ENCODE measurements at regions not wholly inside any gene's neighbourhood (a gene's known extent, or its start where the extent isn't known, plus 50 kb on each side); places are given as distances from the start of the nearest gene placed in this dataset.

- TF ChIP-seq SMC3 (IDR thresholded peaks at IDR 0.05; ENCODE audit: low read depth, low read length) (no peak), RAD21 (IDR thresholded peaks at IDR 0.05; ENCODE audit: low read length) (no peak), RFX5 (IDR thresholded peaks at IDR 0.05; ENCODE audit: low read depth, low read length) (no peak), POLR2A (IDR thresholded peaks at IDR 0.05; ENCODE audit: low read depth, low read length) (no peak), BHLHE40 (IDR thresholded peaks at IDR 0.05; ENCODE audit: low read depth, low read length) (no peak), MXI1 (IDR thresholded peaks at IDR 0.05; ENCODE audit: borderline replicate concordance, low read depth, low read length) (no peak)
- TF ChIP-seq, protein P1, sequence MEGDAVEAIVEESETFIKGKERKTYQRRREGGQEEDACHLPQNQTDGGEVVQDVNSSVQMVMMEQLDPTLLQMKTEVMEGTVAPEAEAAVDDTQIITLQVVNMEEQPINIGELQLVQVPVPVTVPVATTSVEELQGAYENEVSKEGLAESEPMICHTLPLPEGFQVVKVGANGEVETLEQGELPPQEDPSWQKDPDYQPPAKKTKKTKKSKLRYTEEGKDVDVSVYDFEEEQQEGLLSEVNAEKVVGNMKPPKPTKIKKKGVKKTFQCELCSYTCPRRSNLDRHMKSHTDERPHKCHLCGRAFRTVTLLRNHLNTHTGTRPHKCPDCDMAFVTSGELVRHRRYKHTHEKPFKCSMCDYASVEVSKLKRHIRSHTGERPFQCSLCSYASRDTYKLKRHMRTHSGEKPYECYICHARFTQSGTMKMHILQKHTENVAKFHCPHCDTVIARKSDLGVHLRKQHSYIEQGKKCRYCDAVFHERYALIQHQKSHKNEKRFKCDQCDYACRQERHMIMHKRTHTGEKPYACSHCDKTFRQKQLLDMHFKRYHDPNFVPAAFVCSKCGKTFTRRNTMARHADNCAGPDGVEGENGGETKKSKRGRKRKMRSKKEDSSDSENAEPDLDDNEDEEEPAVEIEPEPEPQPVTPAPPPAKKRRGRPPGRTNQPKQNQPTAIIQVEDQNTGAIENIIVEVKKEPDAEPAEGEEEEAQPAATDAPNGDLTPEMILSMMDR (conservative IDR thresholded peaks at IDR 0.05; ENCODE audit: low read depth, low read length): no peak
- TF ChIP-seq, protein P2, sequence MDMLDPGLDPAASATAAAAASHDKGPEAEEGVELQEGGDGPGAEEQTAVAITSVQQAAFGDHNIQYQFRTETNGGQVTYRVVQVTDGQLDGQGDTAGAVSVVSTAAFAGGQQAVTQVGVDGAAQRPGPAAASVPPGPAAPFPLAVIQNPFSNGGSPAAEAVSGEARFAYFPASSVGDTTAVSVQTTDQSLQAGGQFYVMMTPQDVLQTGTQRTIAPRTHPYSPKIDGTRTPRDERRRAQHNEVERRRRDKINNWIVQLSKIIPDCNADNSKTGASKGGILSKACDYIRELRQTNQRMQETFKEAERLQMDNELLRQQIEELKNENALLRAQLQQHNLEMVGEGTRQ (IDR thresholded peaks at IDR 0.05; ENCODE audit: low read depth, low read length): no peak
Observed at GRCh38 chr10:107692072-107692471, 527.6 kb upstream of the SORCS1 start.

Measured in IMR-90 (cell line).